Gastrocnemius medialis (tissue), 4 donors: ENCODE measurements at regions not wholly inside any gene's neighbourhood (a gene's known extent, or its start where the extent isn't known, plus 50 kb on each side); places are given as distances from the start of the nearest gene placed in this dataset.

Experiments
- CTCF ChIP-seq, 5 experiments: fragments of 450-650 bp in 3 of 5; fragments of 200-600 bp in 2 of 5; sonication (generic) in 2 of 5; IDR thresholded peaks in 4 of 5; conservative IDR thresholded peaks in 1 of 5; 1 replicate in 4 of 5; 2 replicates in 1 of 5; pipeline ENCODE4 v1.5.1; 2016 to 2019; ENCODE audit warnings: antibody characterized with exemption in 5 of 5, mild to moderate bottlenecking in 3 of 5, moderate library complexity in 3 of 5
- POLR2A ChIP-seq, 2 donors: fragments of 450-650 bp; IDR thresholded peaks; one replicate each; pipeline ENCODE4 v1.6.1; 2017; ENCODE audit warnings: antibody characterized with exemption in 2 of 2, mild to moderate bottlenecking in 2 of 2, moderate library complexity in 2 of 2

GRCh38 chr11:19337779-19338178 lies 97.0 kb upstream of the E2F8 start:
- TF ChIP-seq CTCF (IDR thresholded peaks at IDR 0.05 in 4 of 5, conservative IDR thresholded peaks at IDR 0.05 in 1 of 5): no peak
- no peak for TF ChIP-seq POLR2A (IDR thresholded peaks at IDR 0.05)
